ENCODE measurements at regions not wholly inside any gene's neighbourhood (a gene's known extent, or its start where the extent isn't known, plus 50 kb on each side); places are given as distances from the start of the nearest gene placed in this dataset.

DNA sequence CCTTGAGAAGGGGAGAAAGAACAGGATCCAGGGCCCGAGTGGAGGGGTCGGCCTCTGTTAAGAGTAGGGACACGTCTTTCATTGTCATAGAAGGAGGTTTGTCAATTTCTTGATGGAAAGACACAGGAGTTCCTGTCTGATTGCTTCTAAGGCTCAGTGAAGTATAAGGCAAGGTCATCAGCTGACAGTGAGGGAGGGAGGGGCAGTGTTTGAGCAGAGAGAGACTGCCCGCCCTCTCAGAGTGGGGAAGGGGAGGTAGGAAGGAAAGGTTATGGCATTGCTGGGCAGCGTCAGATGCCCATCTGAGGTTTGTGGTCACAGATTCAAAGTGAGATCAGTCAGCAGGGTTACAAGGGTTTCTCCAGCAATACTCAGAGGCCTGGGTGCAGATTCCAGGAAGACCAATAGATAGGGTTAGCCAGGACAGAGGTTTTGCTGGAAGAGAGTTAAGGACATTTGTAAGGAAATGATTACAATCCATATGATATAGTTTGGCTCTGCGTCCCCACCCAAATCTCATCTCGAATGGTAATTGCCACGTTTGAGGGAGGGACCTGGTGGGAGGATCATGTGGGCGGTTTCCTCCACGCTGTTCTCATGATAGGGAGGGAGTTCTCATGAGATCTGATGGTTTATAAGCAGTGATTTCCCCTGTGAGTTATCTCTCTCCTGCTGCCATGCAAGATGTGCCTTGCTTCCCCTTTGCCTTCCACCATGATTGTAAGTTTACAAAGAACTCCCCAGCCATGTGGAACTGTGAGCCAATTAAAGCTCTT is 127.2 kb upstream of the GJB5 start:
- TF ChIP-seq POLR2A (IDR thresholded peaks at IDR 0.05; ENCODE audit: extremely low read depth, insufficient read length) (no peak), MYC (IDR thresholded peaks at IDR 0.05; ENCODE audit: low read depth, low read length) (no peak)
- TF ChIP-seq, protein P1, sequence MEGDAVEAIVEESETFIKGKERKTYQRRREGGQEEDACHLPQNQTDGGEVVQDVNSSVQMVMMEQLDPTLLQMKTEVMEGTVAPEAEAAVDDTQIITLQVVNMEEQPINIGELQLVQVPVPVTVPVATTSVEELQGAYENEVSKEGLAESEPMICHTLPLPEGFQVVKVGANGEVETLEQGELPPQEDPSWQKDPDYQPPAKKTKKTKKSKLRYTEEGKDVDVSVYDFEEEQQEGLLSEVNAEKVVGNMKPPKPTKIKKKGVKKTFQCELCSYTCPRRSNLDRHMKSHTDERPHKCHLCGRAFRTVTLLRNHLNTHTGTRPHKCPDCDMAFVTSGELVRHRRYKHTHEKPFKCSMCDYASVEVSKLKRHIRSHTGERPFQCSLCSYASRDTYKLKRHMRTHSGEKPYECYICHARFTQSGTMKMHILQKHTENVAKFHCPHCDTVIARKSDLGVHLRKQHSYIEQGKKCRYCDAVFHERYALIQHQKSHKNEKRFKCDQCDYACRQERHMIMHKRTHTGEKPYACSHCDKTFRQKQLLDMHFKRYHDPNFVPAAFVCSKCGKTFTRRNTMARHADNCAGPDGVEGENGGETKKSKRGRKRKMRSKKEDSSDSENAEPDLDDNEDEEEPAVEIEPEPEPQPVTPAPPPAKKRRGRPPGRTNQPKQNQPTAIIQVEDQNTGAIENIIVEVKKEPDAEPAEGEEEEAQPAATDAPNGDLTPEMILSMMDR (IDR thresholded peaks at IDR 0.05; ENCODE audit: low read depth, low read length): no peak
- TF ChIP-seq, protein P2, sequence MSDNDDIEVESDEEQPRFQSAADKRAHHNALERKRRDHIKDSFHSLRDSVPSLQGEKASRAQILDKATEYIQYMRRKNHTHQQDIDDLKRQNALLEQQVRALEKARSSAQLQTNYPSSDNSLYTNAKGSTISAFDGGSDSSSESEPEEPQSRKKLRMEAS (IDR thresholded peaks at IDR 0.05; ENCODE audit: low read depth, low read length): no peak

Measured in NB4 (cell line).